WTC11 (cell line): ENCODE measurements at regions not wholly inside any gene's neighbourhood (a gene's known extent, or its start where the extent isn't known, plus 50 kb on each side); places are given as distances from the start of the nearest gene placed in this dataset.

Source experiments
- MAX ChIP-seq: sonication (generic); formaldehyde crosslinking; IDR thresholded peaks from 2 replicates; pipeline ENCODE4 v1.8.0; 2022; ENCODE audit warnings: mild to moderate bottlenecking, missing genetic modification reagents
- NFE2L1 ChIP-seq: sonication (generic); formaldehyde crosslinking; IDR thresholded peaks from 2 replicates; pipeline ENCODE4 v1.8.1; 2023; ENCODE audit warnings: missing genetic modification reagents
- SP1 ChIP-seq: sonication (generic); formaldehyde crosslinking; conservative IDR thresholded peaks from 2 replicates; pipeline ENCODE4 v1.8.1; 2022; ENCODE audit warnings: missing genetic modification reagents
- TF ChIP-seq, protein P1 (sequence below): fragments of 200-600 bp; IDR thresholded peaks from 2 replicates; pipeline ENCODE4 v1.8.0; 2022; ENCODE audit warnings: antibody characterized with exemption
- TF ChIP-seq, protein P2 (sequence below): sonication (generic); formaldehyde crosslinking; IDR thresholded peaks from 2 replicates; pipeline ENCODE4 v1.8.1; 2022; ENCODE audit warnings: missing genetic modification reagents, borderline replicate concordance
- TF ChIP-seq, protein P3 (sequence below): sonication (generic); formaldehyde crosslinking; conservative IDR thresholded peaks from 2 replicates; pipeline ENCODE4 v1.8.1; 2022; ENCODE audit warnings: mild to moderate bottlenecking, missing genetic modification reagents

DNA sequence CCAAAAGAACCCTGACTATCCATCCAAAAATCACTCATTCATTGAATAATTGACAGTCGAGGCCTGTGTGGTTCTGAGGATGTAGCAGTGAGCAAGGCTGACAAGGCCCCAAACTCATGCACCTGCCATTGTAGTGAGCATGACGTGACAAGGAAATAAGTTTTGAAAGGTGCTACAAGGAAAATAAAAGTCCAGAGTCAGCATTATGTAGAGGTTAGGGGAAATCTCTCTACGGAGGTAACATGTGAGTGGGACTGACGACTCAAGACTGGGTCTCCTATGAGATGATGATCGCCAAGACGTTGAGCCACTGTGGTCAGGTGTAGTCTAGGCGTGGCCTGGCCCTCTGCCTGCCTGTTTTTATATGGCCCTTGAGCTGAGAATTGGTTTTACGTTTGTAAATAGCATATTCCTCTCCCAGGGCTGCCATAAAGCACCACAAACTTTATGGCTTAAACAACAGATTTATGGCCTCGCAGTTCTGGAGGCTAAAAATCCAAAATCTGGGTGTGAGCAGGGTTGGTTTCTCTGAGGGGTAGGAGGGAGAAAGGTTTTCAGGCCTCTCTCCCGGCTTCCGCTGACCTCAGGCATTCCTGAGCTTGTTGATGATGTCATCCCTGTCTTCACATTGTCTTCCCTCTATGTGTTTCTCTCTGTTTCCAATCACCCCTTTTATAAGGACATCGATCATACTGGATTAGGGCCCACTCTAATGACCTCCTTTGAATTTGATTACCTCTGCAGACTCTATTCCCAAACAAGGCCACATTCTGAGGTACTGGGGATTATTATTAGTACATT is 206.4 kb upstream of the EGFLAM start:
- TF ChIP-seq, protein P1, sequence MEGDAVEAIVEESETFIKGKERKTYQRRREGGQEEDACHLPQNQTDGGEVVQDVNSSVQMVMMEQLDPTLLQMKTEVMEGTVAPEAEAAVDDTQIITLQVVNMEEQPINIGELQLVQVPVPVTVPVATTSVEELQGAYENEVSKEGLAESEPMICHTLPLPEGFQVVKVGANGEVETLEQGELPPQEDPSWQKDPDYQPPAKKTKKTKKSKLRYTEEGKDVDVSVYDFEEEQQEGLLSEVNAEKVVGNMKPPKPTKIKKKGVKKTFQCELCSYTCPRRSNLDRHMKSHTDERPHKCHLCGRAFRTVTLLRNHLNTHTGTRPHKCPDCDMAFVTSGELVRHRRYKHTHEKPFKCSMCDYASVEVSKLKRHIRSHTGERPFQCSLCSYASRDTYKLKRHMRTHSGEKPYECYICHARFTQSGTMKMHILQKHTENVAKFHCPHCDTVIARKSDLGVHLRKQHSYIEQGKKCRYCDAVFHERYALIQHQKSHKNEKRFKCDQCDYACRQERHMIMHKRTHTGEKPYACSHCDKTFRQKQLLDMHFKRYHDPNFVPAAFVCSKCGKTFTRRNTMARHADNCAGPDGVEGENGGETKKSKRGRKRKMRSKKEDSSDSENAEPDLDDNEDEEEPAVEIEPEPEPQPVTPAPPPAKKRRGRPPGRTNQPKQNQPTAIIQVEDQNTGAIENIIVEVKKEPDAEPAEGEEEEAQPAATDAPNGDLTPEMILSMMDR: no peak
- TF ChIP-seq SP1 (CRISPR knock-in tag): no peak
- TF ChIP-seq, protein P2, sequence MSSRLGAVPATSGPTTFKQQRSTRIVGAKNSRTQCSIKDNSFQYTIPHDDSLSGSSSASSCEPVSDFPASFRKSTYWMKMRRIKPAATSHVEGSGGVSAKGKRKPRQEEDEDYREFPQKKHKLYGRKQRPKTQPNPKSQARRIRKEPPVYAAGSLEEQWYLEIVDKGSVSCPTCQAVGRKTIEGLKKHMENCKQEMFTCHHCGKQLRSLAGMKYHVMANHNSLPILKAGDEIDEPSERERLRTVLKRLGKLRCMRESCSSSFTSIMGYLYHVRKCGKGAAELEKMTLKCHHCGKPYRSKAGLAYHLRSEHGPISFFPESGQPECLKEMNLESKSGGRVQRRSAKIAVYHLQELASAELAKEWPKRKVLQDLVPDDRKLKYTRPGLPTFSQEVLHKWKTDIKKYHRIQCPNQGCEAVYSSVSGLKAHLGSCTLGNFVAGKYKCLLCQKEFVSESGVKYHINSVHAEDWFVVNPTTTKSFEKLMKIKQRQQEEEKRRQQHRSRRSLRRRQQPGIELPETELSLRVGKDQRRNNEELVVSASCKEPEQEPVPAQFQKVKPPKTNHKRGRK (CRISPR knock-in tag): no peak
- TF ChIP-seq MAX: no peak
- TF ChIP-seq, protein P3, sequence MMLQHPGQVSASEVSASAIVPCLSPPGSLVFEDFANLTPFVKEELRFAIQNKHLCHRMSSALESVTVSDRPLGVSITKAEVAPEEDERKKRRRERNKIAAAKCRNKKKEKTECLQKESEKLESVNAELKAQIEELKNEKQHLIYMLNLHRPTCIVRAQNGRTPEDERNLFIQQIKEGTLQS (CRISPR knock-in tag): no peak
- no peak for TF ChIP-seq NFE2L1 (CRISPR knock-in tag)
